NCI-H187 (cell line): ENCODE measurements at regions not wholly inside any gene's neighbourhood (a gene's known extent, or its start where the extent isn't known, plus 50 kb on each side); places are given as distances from the start of the nearest gene placed in this dataset.
"Not testable (repeated sequence)": the region's sequence is repeated elsewhere in the genome, so short reads cannot be mapped to it uniquely, and the experiment has no call there.

Experiments
- DNase-seq, 2 experiments: peaks; one replicate each; lab custom pipeline; 2025; lab: John Stamatoyannopoulos, UW

DNA sequence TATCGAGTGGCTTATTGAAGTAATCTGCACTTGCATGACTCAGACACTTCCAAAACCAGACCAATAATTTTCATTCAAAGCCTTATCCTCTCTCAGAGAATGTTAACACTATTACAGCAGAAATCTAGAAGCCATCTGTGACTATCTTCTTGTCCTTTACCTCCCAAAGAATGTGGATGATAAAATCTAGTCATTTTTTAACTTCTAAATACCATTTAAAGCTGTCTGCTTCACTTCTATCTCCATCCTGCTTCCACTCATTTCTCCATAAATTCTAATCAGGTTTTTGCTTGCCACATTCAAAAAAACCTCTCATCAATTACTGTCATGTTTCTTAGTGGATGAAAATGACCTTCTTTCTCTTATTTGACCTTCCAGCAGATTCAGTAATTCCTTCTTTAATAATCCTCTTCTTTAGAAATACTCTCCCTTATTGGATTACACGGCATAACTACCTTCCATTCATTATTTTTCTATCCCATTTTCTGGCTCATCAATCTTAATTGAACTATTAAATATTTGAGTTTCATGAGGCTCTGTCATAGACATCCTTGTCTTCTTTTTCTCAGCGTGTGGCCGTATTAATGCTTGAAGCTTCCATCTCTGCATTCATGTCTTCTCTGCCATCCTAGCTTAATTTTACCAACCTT lies 1999.4 kb downstream of the MRPL39 start:
- DNase-seq, result no peak

DNA sequence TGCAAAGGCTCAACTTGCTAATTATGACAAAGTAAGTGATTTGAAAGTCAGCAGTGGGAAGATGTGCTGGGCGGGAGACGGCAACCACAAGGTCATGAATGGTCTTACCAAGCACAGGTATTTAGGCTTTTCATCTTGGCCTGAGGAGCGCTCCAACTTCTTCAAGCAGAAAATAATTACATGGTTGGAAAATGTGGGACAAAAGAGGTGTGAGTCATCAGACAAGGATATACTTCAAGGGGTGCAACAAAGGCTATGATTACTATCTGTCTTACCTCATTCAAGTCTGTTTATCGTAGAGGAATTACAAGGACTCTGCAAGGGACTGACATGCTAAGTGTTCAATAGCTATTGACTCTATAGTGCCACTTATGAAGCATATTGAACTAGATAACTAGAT lies 2005.7 kb downstream of the MRPL39 start:
- DNase-seq, result no peak

DNA sequence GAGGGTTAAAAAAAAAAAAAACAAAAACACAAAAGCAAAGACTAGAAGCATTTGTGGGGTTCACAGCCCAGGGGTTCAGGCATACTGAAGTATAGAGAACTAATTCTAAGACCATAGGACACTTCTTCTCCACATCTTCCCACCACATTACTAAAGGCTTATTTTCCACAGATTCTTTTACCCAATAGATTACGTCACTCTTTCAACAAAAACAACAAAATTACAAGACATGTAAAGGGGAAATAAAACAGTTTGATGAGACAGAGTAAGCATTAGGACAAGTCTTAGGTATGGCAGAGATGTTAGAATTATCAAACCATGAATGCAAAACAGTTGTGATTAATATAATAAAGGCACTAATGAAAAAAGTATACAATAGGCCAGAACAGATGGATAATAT lies 2013.7 kb downstream of the MRPL39 start:
- no peak for DNase-seq

DNA sequence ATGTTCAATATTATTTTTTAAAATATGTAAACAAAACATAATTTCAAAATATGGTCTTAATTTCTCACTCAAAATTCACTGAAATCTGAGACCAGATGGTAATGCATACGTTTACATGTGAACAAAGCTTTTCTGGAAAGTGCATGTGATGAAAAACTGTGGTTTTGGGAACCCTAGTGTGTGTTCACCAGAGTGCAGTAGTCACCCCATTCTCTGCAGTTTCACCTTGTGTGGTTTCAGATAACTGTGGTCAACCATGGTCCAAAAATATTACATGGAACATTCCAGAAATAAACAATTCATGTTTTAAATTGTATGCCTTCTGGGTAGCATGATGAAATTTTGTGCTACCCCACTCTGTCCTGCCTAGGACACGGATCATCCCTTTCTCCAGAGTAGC lies 2021.9 kb downstream of the MRPL39 start:
- DNase-seq, result no peak

DNA sequence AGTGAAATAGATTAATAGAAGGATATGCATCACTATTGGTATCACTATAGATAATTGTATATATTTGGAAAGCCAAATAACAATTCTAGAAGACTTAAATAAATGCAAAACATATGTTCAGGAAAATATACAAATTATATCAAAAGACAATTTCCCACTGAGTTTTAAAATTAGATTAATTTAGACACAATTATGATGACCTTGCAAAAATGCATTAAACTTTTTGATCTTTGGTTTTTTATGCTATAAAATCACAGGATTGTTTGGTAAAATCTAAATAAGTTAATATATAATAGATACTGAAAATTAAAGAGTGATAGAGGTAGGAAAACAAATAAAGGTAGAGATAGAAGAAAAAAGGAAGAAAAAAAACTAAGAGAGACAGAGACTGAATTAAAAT lies 2027.7 kb downstream of the MRPL39 start:
- DNase-seq, result no peak

DNA sequence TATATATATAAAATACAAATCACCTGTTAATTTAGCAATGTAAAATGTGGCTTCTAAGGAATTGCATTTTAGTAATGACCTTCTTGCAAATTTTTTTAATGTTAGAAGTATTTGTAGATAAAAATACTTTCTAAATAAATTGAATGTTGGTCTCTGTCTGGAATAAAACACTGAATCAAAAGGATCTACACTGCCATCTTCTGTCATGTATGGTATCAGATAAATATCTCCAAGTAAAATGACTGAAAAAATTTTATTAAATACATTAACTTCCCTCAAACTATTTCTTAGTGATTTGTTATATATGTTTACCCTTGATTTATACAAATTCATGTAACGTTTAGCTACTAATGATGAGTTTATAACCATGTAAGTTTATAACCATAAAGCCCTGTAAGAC lies 2029.3 kb downstream of the MRPL39 start:
- DNase-seq, result no peak

DNA sequence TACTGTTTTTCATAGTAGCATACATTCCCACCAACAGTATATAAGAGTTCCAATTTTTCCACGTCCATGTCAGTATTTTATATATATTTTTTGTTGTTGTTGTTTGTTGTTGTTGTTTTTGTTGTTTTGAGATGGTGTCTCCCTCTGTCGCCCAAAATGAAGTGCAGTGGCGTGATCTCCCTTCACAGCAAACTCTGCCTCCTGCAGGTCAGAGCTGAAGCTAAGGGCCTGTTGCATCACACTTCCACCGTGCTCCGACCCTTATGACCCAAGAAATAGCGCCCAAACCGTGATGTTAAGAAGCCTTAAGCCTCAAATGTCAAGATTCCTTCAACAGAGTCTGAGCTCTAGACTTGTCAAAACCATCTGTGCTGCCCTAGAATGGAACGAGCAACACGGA lies 2032.3 kb downstream of the MRPL39 start:
- no peak for DNase-seq

DNA sequence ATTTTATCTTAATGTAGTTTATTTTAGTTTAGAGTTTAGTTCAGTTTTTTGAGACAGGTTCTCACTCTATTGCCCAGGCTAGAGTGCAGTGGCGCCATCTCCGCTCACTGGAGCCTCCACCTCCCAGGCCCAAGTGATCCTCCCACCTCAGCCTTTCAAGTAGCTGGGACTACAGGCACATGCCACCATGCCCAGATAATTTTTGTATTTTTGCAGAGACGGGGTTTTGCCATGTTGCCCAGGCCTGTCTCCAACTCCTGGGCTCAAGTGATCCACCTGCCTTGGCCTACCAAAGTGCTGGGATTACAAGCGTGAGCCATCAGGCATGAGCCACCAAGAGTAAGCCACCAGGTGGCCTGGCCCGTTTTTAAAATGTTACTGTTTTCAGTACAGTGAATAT lies 2058.4 kb downstream of the MRPL39 start:
- not testable (repeated sequence) for DNase-seq

DNA sequence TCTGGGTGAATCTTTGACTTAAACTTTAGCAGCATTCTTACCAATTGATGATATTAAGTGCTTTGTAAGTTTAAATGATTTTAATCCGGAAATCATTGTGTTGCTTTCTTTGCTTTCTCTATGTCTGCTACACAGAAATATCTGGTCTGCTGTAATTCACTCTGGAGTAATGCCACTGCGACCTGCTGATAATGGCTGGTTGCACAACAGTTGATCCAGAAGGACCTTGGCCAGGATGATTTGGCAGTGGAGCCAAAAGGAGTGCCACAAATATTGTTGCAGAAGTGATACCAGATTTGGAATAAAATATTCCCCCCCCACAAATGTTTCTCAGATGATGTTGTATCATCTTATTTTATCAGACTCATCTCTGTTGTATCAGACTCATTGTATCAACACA lies 2063.9 kb downstream of the MRPL39 start:
- no peak for DNase-seq

DNA sequence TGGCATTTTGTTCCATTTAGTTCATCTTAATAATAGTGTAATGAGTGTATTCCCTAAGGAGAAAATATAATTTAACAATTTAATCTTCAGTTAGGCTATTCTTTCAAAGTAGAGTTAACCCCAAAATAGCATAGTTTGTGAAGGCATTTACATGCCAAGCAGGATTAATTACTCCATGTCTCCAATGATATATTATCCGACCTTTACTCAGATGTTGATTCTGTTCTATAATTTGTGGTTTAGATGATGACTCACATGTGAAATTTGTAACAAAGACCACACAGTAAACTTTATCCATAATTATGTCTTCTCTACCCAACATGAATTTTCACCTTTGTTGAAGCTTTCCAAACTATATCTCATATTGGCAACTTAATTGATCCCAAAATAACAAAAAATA lies 2065.2 kb downstream of the MRPL39 start:
- no peak for DNase-seq

DNA sequence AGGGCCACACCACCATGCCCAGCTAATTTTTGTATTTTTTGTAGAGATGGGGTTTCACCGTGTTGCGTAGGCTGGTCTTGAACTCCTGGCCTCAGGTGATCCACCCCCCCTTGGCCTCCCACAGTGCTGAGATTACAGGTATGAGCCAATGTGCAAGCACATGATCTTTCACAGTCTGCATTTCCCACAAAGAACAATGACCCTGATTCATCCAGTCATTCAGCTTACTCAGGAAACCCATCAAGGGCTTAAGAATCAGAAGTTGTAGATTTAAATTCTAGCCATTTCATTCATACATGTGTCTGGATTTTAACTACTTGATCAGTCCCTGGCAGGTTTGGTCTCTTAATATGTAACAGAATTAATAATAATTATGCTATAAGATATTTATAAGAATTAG lies 2065.7 kb downstream of the MRPL39 start:
- no peak for DNase-seq

DNA sequence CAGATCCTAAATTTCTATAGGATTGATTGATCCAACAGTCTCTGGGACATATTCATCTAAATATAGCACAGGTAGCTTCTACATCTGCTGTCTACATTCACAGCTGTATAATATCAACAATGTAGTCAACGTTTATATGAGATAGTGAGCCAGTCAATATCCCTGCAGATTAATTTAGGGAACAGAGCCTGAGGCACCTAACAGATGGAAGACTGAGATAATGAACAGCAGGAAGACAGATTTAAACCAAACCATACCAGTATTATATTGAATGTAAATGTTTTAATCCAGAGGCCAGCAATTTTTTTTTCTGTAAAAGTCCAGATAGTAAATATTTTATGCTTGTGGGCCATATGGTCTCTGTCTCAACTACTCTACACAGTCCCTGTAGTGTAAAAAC lies 2072.4 kb downstream of the MRPL39 start:
- DNase-seq, result no peak

DNA sequence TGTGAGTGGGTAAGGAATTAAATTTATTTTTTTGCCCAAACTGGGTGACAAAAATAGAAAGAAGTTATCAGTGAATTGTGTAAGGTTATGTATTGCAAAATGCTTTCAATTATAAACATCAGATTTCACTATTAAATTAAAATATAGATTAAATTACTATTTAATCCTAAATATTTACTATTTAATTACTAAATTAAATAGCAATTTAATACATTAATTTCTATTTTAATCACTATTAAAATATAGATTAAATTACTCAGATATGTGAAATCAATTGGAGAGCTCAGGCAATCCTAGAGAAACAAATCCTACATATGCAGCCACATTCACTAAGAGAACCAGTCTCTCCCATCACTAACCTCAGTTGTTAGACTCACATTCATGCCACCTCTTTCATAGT lies 2075.8 kb downstream of the MRPL39 start:
- DNase-seq, result no peak

DNA sequence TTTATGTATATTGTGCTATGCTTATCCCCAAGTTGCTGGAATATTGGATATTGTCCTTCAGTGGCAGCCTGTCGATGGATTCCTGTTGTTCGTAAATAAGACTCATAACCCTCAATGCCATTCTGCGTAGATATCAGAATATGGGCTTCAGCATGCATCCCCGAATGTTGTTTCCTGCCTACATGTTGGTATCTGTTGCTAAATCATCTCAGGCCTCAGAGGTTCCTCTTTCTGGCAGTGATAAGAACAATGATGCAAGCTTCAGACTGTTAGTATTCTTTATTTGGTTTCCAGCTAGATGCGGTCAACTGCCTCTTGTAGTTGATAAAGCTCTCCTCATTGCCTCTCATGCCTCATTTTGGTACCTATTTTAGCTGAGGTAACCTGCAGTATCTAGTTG lies 2082.6 kb downstream of the MRPL39 start:
- no peak for DNase-seq

DNA sequence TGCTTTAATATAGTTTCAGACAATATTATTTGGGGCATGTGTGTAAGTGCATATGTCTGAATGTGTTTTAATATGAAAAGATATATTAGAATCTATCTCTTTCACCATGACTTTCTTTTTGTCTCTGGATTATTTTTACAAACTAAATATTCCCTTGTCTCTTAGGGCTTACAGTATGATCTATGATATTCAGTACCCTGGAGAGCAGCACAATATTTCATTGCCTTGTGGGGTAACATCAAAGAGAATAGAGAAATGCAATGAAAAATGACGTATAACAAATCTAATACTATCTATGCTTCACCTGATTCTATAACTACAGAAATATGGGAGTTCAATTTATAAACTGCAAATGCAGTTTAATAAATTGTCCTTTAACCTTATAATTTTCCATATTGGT lies 2084.5 kb downstream of the MRPL39 start:
- no peak for DNase-seq

DNA sequence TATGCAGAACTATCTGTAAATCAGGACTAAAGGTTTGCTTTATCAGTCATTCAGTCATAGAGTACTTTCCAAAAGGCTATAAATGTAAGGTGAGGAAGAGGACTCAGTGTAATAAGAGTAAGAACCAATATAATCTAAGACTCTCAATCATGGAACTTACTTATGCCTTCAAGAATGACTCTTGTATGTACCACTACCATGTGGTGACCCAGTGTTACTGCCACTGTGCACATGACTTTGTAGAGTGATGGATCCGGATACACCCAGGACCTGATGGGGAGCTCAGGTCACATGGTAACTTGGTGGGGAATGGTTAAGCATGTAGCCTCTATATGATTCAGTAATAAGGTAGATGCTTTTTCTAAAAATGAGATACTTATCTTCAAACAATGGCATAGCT lies 2099.8 kb downstream of the MRPL39 start:
- no peak for DNase-seq

DNA sequence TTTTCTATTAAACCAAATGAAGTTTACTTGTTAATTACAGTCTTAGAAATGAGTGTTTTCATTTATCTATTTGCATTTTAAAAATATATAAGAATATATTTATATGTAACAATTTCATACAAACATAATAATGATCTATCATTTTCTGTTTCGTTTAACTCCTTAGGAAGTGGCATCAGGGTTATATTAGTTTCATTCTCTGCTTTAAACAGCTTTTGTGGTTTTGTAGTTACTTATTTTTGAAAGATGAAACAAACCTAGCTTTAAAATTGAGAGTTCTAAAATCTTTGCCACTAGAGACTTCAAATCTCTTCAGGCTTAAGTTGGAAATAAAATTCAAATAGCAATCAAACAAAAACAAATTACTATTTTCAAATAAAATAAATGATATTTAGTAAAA lies 2110.6 kb downstream of the MRPL39 start:
- DNase-seq, result no peak

DNA sequence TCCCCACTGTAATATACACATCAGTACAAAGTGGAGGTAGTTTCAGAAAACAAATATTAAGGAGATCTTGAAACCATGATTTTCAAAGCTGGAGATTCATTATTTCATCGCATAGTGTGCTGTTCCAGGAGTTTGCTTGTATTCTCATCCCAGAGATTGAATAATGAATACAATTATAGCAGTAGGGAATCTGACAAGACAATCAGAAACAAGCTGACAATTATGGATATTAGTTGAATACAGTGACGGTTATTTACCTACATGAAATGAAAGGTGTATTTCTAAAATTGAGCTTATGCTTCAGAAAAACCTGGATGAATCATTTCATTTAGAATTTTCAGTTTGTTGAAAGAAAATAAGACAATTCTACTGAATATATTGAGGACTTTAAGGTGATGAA lies 2119.0 kb downstream of the MRPL39 start:
- DNase-seq, result no peak

DNA sequence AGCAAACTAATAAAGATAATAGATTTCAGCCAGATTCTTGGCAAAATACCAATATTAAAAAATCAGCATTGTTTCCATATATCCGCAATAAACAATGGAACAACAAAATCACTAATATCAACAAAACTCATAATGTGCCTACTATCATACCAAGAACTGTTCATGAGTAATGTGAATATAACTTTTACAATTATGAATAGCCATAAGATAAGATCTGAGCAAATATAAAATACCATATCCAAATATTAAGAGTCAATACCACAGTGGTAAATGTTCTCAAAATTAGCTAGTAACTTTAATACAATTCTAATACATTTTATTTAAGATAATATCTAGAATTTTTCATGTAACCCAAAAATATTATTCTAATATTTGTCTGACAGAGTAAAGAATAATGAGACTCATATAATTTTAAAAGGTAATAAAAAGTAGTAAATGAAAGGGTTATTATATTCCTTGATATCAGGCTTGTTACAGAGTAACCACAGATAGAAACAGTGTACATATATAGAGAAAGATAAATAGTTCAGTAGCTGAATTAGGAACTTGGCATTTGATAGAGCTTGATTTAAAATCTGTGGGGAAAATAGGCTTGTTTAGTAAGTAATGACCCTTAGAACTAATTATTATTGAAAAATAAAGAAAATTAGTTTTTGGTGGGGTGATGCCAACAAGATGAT lies 2126.6 kb downstream of the MRPL39 start:
- no peak for DNase-seq

DNA sequence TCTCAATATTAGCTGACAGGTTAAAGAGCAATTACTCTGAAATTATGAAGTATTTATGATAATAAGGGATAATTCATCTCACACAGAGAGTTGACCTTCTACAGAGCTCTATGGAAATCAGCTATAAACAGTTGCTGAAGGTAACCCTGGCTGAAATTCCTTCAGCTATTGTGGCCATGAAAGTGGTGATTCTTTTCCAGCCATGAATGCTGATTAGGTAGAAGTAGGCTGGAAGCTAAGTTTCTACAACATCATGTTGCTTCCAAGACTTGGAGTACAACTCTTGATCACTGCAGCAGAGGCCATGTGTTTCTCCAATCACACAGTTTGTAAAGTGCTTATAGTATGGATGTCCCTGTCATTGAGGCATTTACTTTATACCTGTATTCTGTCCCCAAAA lies 2128.9 kb downstream of the MRPL39 start:
- no peak for DNase-seq

DNA sequence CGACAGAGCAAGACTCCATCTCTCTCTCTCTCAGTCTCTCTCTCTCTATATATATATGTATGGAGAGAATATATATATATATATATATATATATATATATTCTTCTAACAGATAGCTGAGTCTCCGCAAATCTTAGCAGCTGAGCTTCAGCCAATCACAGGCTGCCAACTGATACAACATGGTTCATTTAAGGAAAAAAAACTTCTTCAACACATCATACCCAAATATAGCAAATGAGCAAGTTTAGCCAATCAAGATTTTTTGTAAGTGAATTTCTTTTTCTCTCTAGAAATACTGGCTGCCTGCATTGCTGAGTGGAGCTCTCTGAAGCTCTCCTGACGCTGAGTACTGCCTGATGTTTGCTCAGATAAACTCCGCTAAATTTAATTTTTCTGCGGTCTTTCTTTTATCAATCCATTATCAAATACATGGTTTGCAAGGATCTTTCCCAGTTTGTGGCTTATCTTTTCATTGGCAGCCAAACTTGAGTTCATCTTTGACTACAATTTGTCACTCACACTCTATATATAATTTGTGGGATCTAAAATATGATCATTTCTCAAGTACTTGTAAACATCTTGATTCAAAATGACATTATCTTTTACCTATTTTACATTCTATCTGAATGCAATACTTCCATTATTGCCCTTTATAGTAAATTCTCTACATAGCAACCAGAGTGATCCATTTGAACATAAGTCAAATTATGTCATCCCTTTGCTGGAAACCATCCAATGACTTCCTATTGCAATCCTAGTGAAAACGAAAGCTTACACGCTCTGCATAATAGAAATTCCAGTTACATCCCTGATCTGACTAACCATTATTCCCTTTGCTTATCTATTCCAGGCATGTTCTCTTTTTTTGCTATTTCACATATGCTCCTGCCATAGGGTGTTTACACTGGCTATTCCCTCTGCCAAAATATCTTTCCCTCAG lies 2131.7 kb downstream of the MRPL39 start:
- DNase-seq, result no peak

DNA sequence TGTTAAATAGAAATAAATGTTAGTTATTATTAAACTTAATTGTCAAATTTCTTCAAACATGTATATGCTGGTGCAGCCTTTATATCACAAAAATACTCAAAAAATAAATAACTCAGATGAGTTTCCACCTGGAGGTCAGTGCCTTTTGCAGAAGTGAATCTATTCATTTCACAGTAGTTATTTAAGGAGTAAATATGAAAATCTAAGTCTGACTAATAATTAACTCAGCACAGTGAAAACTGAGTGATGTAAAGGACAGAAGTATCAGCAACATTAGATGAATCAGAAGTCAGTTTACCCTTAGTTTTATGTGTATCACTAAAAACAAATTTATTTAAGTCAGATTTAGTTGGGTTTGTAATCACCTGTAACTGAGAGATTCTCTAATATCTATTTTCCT lies 2135.4 kb downstream of the MRPL39 start:
- no peak for DNase-seq

DNA sequence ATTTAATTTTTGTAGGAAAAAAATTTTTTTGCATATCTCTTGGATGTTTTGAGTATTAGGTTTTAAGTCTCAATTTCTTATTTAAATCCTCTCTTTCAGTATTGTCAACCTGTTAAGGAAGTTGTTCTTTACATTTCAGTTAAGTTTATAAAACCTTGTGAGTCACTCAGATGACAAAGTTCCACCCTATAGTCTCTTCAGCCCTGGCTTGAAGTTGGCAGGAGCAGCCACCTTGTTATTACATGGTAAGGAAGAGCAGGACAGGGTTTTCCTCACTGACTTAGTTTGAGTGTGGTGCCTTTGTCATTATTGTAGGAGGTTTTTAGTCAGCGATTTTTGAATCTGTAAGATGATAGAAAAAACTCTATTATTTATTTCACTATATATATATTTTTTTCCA lies 2143.9 kb downstream of the MRPL39 start:
- no peak for DNase-seq
